Fibroblast of pulmonary artery (primary cell): ENCODE measurements at regions not wholly inside any gene's neighbourhood (a gene's known extent, or its start where the extent isn't known, plus 50 kb on each side); places are given as distances from the start of the nearest gene placed in this dataset.

Experiments
- DNase-seq: peaks from one replicate; pipeline ENCODE4 v3.0.0-alpha.2; 2010; ENCODE audit warnings: low read depth
- H3K4me3 ChIP-seq: replicated peaks from 2 replicates; pipeline ENCODE4 v1.5.1; 2011; ENCODE audit warnings: low read depth, mild to moderate bottlenecking, control low read depth, low read length, moderate library complexity
- CTCF ChIP-seq: IDR thresholded peaks from 2 replicates; pipeline ENCODE4 v1.5.1; 2011; ENCODE audit warnings: mild to moderate bottlenecking, control low read depth, low read length, inconsistent platforms; ENCODE audit errors: missing control alignments

GRCh38 chr21:35368326-35368725 is 319.2 kb upstream of the RUNX1 start:
- TF ChIP-seq CTCF, result no peak
- no peak overlapping the region for H3K4me3 ChIP-seq
- no peak for DNase-seq

GRCh38 chr21:35367553-35367952 is 318.5 kb upstream of the RUNX1 start:
- TF ChIP-seq CTCF, result no peak

GRCh38 chr21:35366394-35367080 is 317.4 kb upstream of the RUNX1 start:
- no peak for TF ChIP-seq CTCF
- peak; percentile 90 for DNase-seq
- no peak overlapping the region for H3K4me3 ChIP-seq

More at GRCh38 chr21:35367553-35367952, 318.5 kb upstream of the RUNX1 start:
- no peak overlapping the region for H3K4me3 ChIP-seq
- DNase-seq, result no peak

- no peak overlapping the region for H3K4me3 ChIP-seq
- DNase-seq, result no peak
- no peak for TF ChIP-seq CTCF
These were observed 314.4 kb upstream of the RUNX1 start for GRCh38 chr21:35363458-35363857.

- TF ChIP-seq CTCF, result no peak
These were observed 312.9 kb upstream of the RUNX1 start for GRCh38 chr21:35361988-35362387.

GRCh38 chr21:35360870-35361570 is 311.9 kb upstream of the RUNX1 start:
- TF ChIP-seq CTCF, result no peak
- H3K4me3 ChIP-seq, result no peak overlapping the region
- DNase-seq, result no peak

More at GRCh38 chr21:35361988-35362387, 312.9 kb upstream of the RUNX1 start:
- H3K4me3 ChIP-seq, result no peak overlapping the region
- no peak for DNase-seq
